Mesendoderm (in vitro differentiated cells): ENCODE measurements at regions not wholly inside any gene's neighbourhood (a gene's known extent, or its start where the extent isn't known, plus 50 kb on each side); places are given as distances from the start of the nearest gene placed in this dataset.
"Not testable (repeated sequence)": the region's sequence is repeated elsewhere in the genome, so short reads cannot be mapped to it uniquely, and the experiment has no call there.

Experiments used
- DNase-seq: peaks from one replicate; pipeline ENCODE4 v3.0.0; 2013
- H2AK5ac ChIP-seq: 2 replicates; pipeline ENCODE4 v1.6.1; 2013; ENCODE audit warnings: low read length, inconsistent platforms
- H2BK120ac ChIP-seq: 2 replicates; pipeline ENCODE4 v1.6.1; 2013; ENCODE audit warnings: low read depth, mild to moderate bottlenecking, low read length, moderate library complexity, mixed read lengths
- H2BK15ac ChIP-seq: replicated peaks from 2 replicates; pipeline ENCODE4 v1.6.1; 2013; ENCODE audit warnings: low read depth, mild to moderate bottlenecking, moderate library complexity
- H2BK5ac ChIP-seq: 2 replicates; pipeline ENCODE4 v1.6.1; 2013; ENCODE audit warnings: low read length, inconsistent platforms
- H3K18ac ChIP-seq: 2 replicates; pipeline ENCODE4 v1.6.1; 2013; ENCODE audit warnings: mild to moderate bottlenecking, low read length, mixed read lengths
- H3K23ac ChIP-seq: one replicate; pipeline ENCODE4 v1.6.1; 2013; ENCODE audit warnings: low read length
- H3K27ac ChIP-seq: 2 replicates; pipeline ENCODE4 v1.5.1; 2013; ENCODE audit warnings: low read depth, mild to moderate bottlenecking, inconsistent platforms, low read length, moderate library complexity
- H3K27me3 ChIP-seq: 2 replicates; pipeline ENCODE4 v1.6.1; 2013; ENCODE audit warnings: low read length, control low read depth, mild to moderate bottlenecking, inconsistent platforms; ENCODE audit not compliant: insufficient read depth, poor library complexity
- H3K36me3 ChIP-seq: 2 replicates; pipeline ENCODE4 v1.6.1; 2013; ENCODE audit warnings: low read length, inconsistent platforms; ENCODE audit not compliant: control insufficient read depth, insufficient read depth
- H3K4ac ChIP-seq: one replicate; pipeline ENCODE4 v1.6.1; 2013; ENCODE audit warnings: low read depth, mild to moderate bottlenecking, low read length, moderate library complexity
- H3K4me1 ChIP-seq: 2 replicates; pipeline ENCODE4 v1.6.1; 2013; ENCODE audit warnings: low read depth, low read length, inconsistent platforms; ENCODE audit not compliant: control insufficient read depth
- H3K4me2 ChIP-seq: 2 replicates; pipeline ENCODE4 v1.6.1; 2013; ENCODE audit warnings: low read length
- H3K4me3 ChIP-seq: 2 replicates; pipeline ENCODE4 v1.5.1; 2013; ENCODE audit warnings: mild to moderate bottlenecking, low read length
- H3K56ac ChIP-seq: one replicate; pipeline ENCODE4 v1.6.1; 2013; ENCODE audit warnings: low read length
- H3K79me1 ChIP-seq: 2 replicates; pipeline ENCODE4 v1.6.1; 2013; ENCODE audit warnings: low read length, inconsistent platforms
- H3K79me2 ChIP-seq: 2 replicates; pipeline ENCODE4 v1.6.1; 2013; ENCODE audit warnings: mild to moderate bottlenecking, low read length; ENCODE audit not compliant: control insufficient read depth, insufficient read depth
- H3K9ac ChIP-seq: 2 replicates; pipeline ENCODE4 v1.6.1; 2013; ENCODE audit warnings: low read length, inconsistent platforms
- H4K5ac ChIP-seq: one replicate; pipeline ENCODE4 v1.6.1; 2013; ENCODE audit warnings: low read length
- H4K8ac ChIP-seq: one replicate; pipeline ENCODE4 v1.6.1; 2013; ENCODE audit warnings: low read depth, mild to moderate bottlenecking, control low read depth, low read length, moderate library complexity
- WGBS: extraction: QIAGEN DNeasy Blood & Tissue Kit; methylation state at CpG from one replicate; pipeline ENCODE4 v1.1.7; 2013; ENCODE audit warnings: low lambda C conversion rate, missing lambda C conversion rate; ENCODE audit not compliant: insufficient coverage; ENCODE audit errors: extremely low coverage; 5-methylcytosine and 5-hydroxymethylcytosine counted together

GRCh38 chr18:29715960-29716359 is 1326.6 kb downstream of the DSC3 start:
- no CpG with 5 or more reads among the region's 8 CpGs for WGBS
- not testable (repeated sequence) for H3K56ac ChIP-seq, H2AK5ac ChIP-seq, H4K8ac ChIP-seq, H3K4ac ChIP-seq, H3K23ac ChIP-seq, H2BK15ac ChIP-seq, H4K5ac ChIP-seq, H3K27me3 ChIP-seq, H3K79me1 ChIP-seq, H3K27ac ChIP-seq, DNase-seq, H3K4me1 ChIP-seq, H2BK120ac ChIP-seq, H2BK5ac ChIP-seq, H3K18ac ChIP-seq, H3K9ac ChIP-seq, H3K4me3 ChIP-seq, H3K36me3 ChIP-seq, H3K4me2 ChIP-seq, H3K79me2 ChIP-seq

- Histone ChIP-seq H3K4me3 (no peak overlapping the region), H3K79me1 (no peaks in the 10 kb centered on the region), H3K4me2 (no peak overlapping the region), H3K4me1 (no peaks in the 10 kb centered on the region), H3K27me3 (no peaks in the 10 kb centered on the region), H3K23ac (no peak overlapping the region), H2AK5ac (no peak overlapping the region), H3K18ac (no peak overlapping the region), H2BK120ac (no peak overlapping the region), H4K5ac (no peak overlapping the region), H3K36me3 (no peaks in the 10 kb centered on the region), H2BK5ac (no peak overlapping the region), H4K8ac (peak overlapping the region; percentile 94), H3K4ac (no peak overlapping the region), H3K9ac (no peak overlapping the region), H3K56ac (no peak overlapping the region), H2BK15ac (no peak overlapping the region), H3K27ac (no peak overlapping the region), H3K79me2 (no peaks in the 10 kb centered on the region)
- WGBS: no CpG with 5 or more reads among the region's 5 CpGs
- DNase-seq: no peak
Observed at GRCh38 chr18:29712785-29713184, 1329.8 kb downstream of the DSC3 start.

DNA sequence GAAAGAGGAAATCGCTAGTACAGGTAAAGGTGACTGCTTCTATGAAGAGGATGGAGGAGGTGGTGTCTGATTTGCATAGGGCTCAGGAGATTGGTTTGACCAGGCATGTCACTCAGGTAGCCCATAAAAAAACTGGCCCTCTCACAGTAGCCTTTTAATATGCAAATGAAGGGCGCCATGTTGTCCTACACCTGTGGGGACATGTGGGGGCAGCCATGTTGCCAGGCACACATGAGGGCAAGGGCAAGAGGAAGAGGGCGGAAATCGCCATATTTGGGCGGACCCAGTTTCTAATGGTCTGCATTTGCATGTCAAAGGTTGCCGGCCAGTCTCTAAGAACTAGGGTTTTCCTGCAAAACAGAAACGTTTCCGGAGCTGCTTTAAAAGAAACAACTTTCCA is 1330.6 kb downstream of the DSC3 start:
- Histone ChIP-seq H3K4me3 (no peak overlapping the region), H3K23ac (no peak overlapping the region), H3K56ac (no peak overlapping the region), H4K8ac (no peak overlapping the region), H3K79me1 (no peaks in the 10 kb centered on the region), H2BK5ac (no peak overlapping the region), H3K79me2 (no peaks in the 10 kb centered on the region), H2BK120ac (no peak overlapping the region), H2AK5ac (no peak overlapping the region), H3K4me2 (no peak overlapping the region), H3K18ac (no peak overlapping the region), H3K4me1 (no peaks in the 10 kb centered on the region), H2BK15ac (no peak overlapping the region), H3K4ac (no peak overlapping the region), H3K27ac (no peak overlapping the region), H3K9ac (no peak overlapping the region), H3K36me3 (no peaks in the 10 kb centered on the region), H3K27me3 (no peaks in the 10 kb centered on the region), H4K5ac (no peak overlapping the region)
- WGBS: no CpG with 5 or more reads among the region's 8 CpGs
- DNase-seq: peak; percentile 7

DNA sequence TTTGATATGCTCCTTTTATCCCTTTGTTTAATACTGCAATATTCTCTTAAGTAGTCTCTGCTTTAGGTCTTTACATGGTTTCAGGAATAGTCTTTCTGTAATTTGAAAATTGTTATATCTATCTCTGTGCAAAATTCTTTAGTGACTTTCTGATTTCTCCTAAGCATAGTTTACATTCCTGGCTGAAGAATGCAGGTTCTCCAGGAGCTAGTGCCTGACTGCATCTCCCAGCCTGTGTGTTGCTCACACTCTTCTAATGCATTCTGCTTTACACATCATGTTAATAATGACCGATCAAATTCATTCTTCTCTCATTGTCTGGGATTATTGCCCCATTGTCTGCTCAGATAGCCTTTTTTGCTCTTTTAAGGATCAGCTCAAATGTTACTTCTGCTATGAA is 1349.2 kb downstream of the DSC3 start:
- Histone ChIP-seq H3K18ac (no peak overlapping the region), H3K27ac (no peak overlapping the region), H3K23ac (no peak overlapping the region), H3K56ac (no peak overlapping the region), H2AK5ac (no peak overlapping the region), H3K4me2 (no peak overlapping the region), H2BK15ac (no peak overlapping the region), H3K79me2 (no peaks in the 10 kb centered on the region), H4K8ac (no peak overlapping the region), H3K27me3 (no peaks in the 10 kb centered on the region), H4K5ac (no peak overlapping the region), H3K4me3 (no peak overlapping the region), H2BK120ac (no peak overlapping the region), H3K4me1 (no peaks in the 10 kb centered on the region), H3K9ac (no peak overlapping the region), H3K36me3 (no peaks in the 10 kb centered on the region), H2BK5ac (no peak overlapping the region), H3K4ac (no peak overlapping the region), H3K79me1 (no peaks in the 10 kb centered on the region)
- no CpG with 5 or more reads among the region's 1 CpG for WGBS
- DNase-seq: peak; percentile 34

DNA sequence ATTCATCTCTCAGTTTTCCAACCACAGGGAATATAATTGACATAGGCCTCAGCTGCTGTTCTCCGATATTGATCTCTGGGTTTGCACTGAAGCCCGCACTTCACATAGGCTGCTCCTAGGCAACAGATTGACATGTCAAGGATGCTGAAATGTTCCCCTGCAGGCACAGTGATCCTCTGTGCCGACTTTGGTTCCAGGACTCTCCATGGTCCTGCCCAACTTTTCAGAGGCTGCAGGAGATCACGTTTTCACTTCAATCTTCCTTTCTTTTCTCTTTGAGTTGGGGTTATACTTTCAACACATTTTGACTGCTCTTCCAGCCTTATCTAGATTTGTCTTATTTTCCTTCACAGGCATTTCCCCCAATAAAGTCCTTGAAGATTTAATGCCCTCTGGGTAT is 1361.0 kb downstream of the DSC3 start:
- no peaks in the 10 kb centered on the region for H3K27me3 ChIP-seq
- H3K56ac ChIP-seq: no peak overlapping the region
- H3K23ac ChIP-seq: no peak overlapping the region
- no peaks in the 10 kb centered on the region for H3K79me2 ChIP-seq
- no peak overlapping the region for H2AK5ac ChIP-seq
- no peak overlapping the region for H3K4me2 ChIP-seq
- H2BK120ac ChIP-seq: no peak overlapping the region
- no peak overlapping the region for H4K5ac ChIP-seq
- no peak overlapping the region for H3K9ac ChIP-seq
- no peak overlapping the region for H3K27ac ChIP-seq
- DNase-seq: no peak
- no CpG with 5 or more reads among the region's 4 CpGs for WGBS
- H2BK5ac ChIP-seq: no peak overlapping the region
- no peak overlapping the region for H2BK15ac ChIP-seq
- no peak overlapping the region for H3K4me3 ChIP-seq
- H3K79me1 ChIP-seq: no peaks in the 10 kb centered on the region
- H3K4me1 ChIP-seq: no peaks in the 10 kb centered on the region
- H3K36me3 ChIP-seq: no peaks in the 10 kb centered on the region
- H3K18ac ChIP-seq: no peak overlapping the region
- H4K8ac ChIP-seq: no peak overlapping the region
- no peak overlapping the region for H3K4ac ChIP-seq

- Histone ChIP-seq H3K27me3 (no peaks in the 10 kb centered on the region), H2BK120ac (no peak overlapping the region), H2BK5ac (no peak overlapping the region), H3K23ac (no peak overlapping the region), H3K4me3 (no peak overlapping the region), H4K8ac (no peak overlapping the region), H4K5ac (no peak overlapping the region), H3K36me3 (no peaks in the 10 kb centered on the region), H3K4me1 (no peaks in the 10 kb centered on the region), H3K56ac (no peak overlapping the region), H2AK5ac (no peak overlapping the region), H3K18ac (no peak overlapping the region), H3K79me2 (no peaks in the 10 kb centered on the region), H3K4ac (no peak overlapping the region), H3K9ac (no peak overlapping the region), H2BK15ac (no peak overlapping the region), H3K27ac (no peak overlapping the region), H3K79me1 (no peaks in the 10 kb centered on the region), H3K4me2 (no peak overlapping the region)
- WGBS: no CpG with 5 or more reads among the region's 4 CpGs
- no peak for DNase-seq
Observed at GRCh38 chr18:29664278-29665036, 1378.1 kb downstream of the DSC3 start.
